Endothelial cell (in vitro differentiated cells): ENCODE measurements at regions not wholly inside any gene's neighbourhood (a gene's known extent, or its start where the extent isn't known, plus 50 kb on each side); places are given as distances from the start of the nearest gene placed in this dataset.

Experiments
- DNase-seq: peaks from one replicate; pipeline ENCODE4 v3.0.0; 2021; ENCODE audit warnings: low spot score
- H3K27ac Mint-ChIP-seq: one replicate; pipeline ENCODE4 v1.8.0; 2021; ENCODE audit warnings: mixed read lengths, inconsistent platforms; ENCODE audit not compliant: unreplicated experiment
- H3K27me3 Mint-ChIP-seq: one replicate; pipeline ENCODE4 v1.8.0; 2021; ENCODE audit warnings: mild to moderate bottlenecking, moderate library complexity, mixed read lengths, inconsistent platforms; ENCODE audit not compliant: unreplicated experiment
- H3K36me3 Mint-ChIP-seq: one replicate; pipeline ENCODE4 v1.8.0; 2021; ENCODE audit warnings: mild to moderate bottlenecking, low read depth, mixed read lengths, inconsistent platforms; ENCODE audit not compliant: unreplicated experiment
- H3K4me1 Mint-ChIP-seq: one replicate; pipeline ENCODE4 v1.8.0; 2021; ENCODE audit warnings: mild to moderate bottlenecking, mixed read lengths, inconsistent platforms; ENCODE audit not compliant: unreplicated experiment
- H3K4me3 Mint-ChIP-seq: one replicate; pipeline ENCODE4 v1.8.0; 2021; ENCODE audit warnings: mild to moderate bottlenecking, mixed read lengths, inconsistent platforms; ENCODE audit not compliant: unreplicated experiment
- H3K9me3 Mint-ChIP-seq: one replicate; pipeline ENCODE4 v1.8.0; 2021; ENCODE audit warnings: mixed read lengths, inconsistent platforms; ENCODE audit not compliant: unreplicated experiment
- CTCF ChIP-seq: fragments of 200-600 bp; sonication (generic); IDR thresholded peaks from one replicate; pipeline ENCODE4 v1.5.0; 2021; ENCODE audit warnings: antibody characterized with exemption; ENCODE audit not compliant: unreplicated experiment

- no peak for DNase-seq
- no peaks in the 10 kb centered on the region for H3K9me3 Mint-ChIP-seq
- peaks cover 47% of the 10 kb centered on the region for H3K4me1 Mint-ChIP-seq
Observed at GRCh38 chr2:220006152-220006621, 378.8 kb downstream of the SLC4A3 start.

DNA sequence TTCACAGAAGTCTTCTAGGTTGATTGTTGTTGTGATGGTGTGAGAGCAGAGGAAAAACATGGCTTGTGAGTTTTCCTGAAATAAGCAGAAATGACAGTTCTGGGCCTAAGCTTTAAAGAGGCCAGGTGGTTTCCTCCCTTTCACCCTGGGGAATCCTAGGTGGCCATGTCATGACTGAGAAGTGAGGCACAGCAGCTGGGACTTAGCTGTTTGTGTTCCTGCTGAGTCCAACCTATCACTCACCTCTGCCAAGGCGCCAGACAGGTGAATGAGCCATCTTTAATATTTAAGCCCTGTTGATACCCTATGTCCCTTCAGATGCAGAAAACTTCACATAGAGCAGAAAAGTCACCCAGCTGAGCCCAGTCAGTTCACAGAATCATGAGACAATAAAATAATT lies 384.4 kb downstream of the SLC4A3 start:
- H3K4me3 Mint-ChIP-seq = no peak overlapping the region
- H3K36me3 Mint-ChIP-seq = no peaks in the 10 kb centered on the region
- H3K27me3 Mint-ChIP-seq = peaks cover 2% of the 10 kb centered on the region
- H3K9me3 Mint-ChIP-seq = no peaks in the 10 kb centered on the region
- no peak overlapping the region for H3K27ac Mint-ChIP-seq
- no peak for TF ChIP-seq CTCF
- peaks cover 16% of the 10 kb centered on the region for H3K4me1 Mint-ChIP-seq
- DNase-seq = no peak

More at GRCh38 chr2:220006152-220006621, 378.8 kb downstream of the SLC4A3 start:
- H3K27me3 Mint-ChIP-seq = peaks cover 3% of the 10 kb centered on the region
- no peak overlapping the region for H3K4me3 Mint-ChIP-seq
- H3K27ac Mint-ChIP-seq = no peak overlapping the region
- TF ChIP-seq CTCF = no peak
- H3K36me3 Mint-ChIP-seq = no peaks in the 10 kb centered on the region

DNA sequence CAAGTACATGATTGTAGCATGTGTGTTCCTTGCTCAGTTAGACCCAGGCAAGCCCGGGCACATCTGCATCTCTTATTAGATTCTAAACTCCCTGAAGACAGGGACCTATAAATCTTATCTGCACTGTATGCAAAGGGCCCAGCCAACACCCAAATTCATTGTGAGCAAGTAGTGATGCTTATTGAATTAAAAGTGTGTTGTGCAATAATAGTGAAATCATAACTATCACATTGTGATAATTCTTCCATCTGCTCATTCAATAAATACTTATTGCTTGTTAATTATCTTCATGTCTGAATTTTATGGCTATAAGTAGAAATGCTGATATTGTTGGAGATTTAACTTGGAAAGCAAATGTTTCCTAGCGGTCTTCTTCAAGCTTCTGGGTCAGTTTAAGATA lies 387.5 kb downstream of the SLC4A3 start:
- TF ChIP-seq CTCF = no peak
- no peak overlapping the region for H3K4me3 Mint-ChIP-seq
- H3K36me3 Mint-ChIP-seq = no peaks in the 10 kb centered on the region
- H3K9me3 Mint-ChIP-seq = no peaks in the 10 kb centered on the region
- H3K27ac Mint-ChIP-seq = no peak overlapping the region
- peaks cover 2% of the 10 kb centered on the region for H3K27me3 Mint-ChIP-seq
- no peak for DNase-seq
- H3K4me1 Mint-ChIP-seq = no peaks in the 10 kb centered on the region

- H3K4me3 Mint-ChIP-seq = no peak overlapping the region
- no peak overlapping the region for H3K27ac Mint-ChIP-seq
- no peaks in the 10 kb centered on the region for H3K4me1 Mint-ChIP-seq
- no peak for TF ChIP-seq CTCF
- no peak for DNase-seq
- no peaks in the 10 kb centered on the region for H3K9me3 Mint-ChIP-seq
- H3K36me3 Mint-ChIP-seq = no peaks in the 10 kb centered on the region
- H3K27me3 Mint-ChIP-seq = peaks cover 2% of the 10 kb centered on the region
Observed at GRCh38 chr2:220015576-220015975, 388.1 kb downstream of the SLC4A3 start.

GRCh38 chr2:220025207-220025606 lies 397.8 kb downstream of the SLC4A3 start:
- DNase-seq = no peak
- no peak for TF ChIP-seq CTCF
- Mint-ChIP-seq H3K27me3 (peaks cover 1% of the 10 kb centered on the region), H3K36me3 (no peaks in the 10 kb centered on the region), H3K4me3 (no peak overlapping the region), H3K27ac (no peak overlapping the region), H3K9me3 (no peaks in the 10 kb centered on the region), H3K4me1 (no peaks in the 10 kb centered on the region)
